PC-9 (cell line): ENCODE measurements at regions not wholly inside any gene's neighbourhood (a gene's known extent, or its start where the extent isn't known, plus 50 kb on each side); places are given as distances from the start of the nearest gene placed in this dataset.

Experiments
- EZH2 ChIP-seq: fragments of 200-600 bp; sonication (generic); IDR thresholded peaks from 2 replicates; pipeline ENCODE4 v1.8.0; 2017; ENCODE audit warnings: antibody characterized with exemption, low read depth
- TF ChIP-seq, protein P1 (sequence below): fragments of 200-600 bp; sonication (generic); conservative IDR thresholded peaks from 2 replicates; pipeline ENCODE4 v1.6.1; 2017; ENCODE audit warnings: mixed run types, antibody characterized with exemption, mild to moderate bottlenecking, moderate library complexity

DNA sequence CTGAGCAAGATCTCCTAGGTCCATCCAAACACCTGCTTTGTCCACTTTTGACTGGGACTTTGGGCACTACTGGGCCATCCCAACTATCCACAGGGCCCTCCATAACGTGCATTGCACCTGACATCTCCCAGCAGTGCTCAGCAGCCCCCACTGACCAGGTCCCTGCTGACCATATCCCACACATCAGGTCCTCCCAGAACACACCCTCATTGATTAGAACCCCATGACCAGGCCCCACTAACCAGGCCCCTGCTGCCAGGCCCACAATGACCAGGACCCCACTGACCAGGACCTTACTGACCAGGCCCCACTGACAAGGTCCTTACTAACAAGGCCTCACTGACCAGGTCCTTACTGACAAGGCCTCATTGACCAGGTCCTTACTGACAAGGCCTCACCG lies 93.9 kb upstream of the CTSV start:
- TF ChIP-seq, protein P1, sequence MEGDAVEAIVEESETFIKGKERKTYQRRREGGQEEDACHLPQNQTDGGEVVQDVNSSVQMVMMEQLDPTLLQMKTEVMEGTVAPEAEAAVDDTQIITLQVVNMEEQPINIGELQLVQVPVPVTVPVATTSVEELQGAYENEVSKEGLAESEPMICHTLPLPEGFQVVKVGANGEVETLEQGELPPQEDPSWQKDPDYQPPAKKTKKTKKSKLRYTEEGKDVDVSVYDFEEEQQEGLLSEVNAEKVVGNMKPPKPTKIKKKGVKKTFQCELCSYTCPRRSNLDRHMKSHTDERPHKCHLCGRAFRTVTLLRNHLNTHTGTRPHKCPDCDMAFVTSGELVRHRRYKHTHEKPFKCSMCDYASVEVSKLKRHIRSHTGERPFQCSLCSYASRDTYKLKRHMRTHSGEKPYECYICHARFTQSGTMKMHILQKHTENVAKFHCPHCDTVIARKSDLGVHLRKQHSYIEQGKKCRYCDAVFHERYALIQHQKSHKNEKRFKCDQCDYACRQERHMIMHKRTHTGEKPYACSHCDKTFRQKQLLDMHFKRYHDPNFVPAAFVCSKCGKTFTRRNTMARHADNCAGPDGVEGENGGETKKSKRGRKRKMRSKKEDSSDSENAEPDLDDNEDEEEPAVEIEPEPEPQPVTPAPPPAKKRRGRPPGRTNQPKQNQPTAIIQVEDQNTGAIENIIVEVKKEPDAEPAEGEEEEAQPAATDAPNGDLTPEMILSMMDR: no peak
- TF ChIP-seq EZH2: no peak
